ENCODE measurements at regions not wholly inside any gene's neighbourhood (a gene's known extent, or its start where the extent isn't known, plus 50 kb on each side); places are given as distances from the start of the nearest gene placed in this dataset.

DNA sequence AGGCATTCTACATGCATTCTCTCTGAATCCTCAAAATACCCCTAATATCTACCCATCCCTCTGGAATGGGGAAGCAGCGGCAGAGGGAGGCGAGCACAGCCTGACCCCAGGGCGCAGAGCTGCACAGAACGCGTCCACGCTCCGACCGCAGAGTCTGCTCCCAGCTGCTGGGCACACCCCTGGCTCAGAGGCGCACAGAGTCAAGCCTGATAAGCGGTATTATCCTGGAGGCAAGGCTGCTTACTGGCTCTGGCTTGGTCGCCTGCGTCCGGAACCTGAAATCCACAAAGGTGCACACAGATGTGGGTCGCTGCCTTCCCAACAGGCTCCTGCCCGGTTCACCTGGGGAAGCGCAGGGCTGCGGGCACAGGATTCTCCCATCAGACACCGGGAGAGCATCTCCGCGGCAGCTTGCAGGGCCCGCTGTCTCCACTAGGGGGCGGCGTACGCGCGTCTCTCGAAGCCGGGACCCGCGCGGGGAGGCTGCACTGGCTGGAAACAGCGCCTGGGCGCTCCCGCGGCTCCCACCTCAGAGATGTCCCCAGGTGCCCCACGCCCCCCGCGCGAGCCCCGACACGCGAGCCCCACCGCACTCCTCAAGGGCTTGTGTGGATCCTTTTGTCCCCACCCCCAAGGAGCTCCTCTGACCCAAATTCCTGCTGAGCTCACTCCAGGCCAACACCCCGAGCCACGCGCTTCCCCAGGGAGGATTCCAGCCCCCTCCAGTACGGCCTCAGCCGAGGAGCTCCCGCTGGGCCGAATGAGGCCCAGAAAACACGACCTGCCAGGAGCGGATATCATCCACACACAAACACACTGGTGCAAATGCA lies 120.1 kb upstream of the FZD10 start:
- TF ChIP-seq POLR2AphosphoS5 (IDR thresholded peaks at IDR 0.05) (no peak), POLR2A (IDR thresholded peaks at IDR 0.05) (no peak), CTCF (IDR thresholded peaks at IDR 0.05) (peak in 4 of 7 experiments; percentile 23 to 70 (median 60)), EP300 (IDR thresholded peaks at IDR 0.05) (no peak)

Data from stomach (tissue), 4 donors.